ELR (cell line): ENCODE measurements at regions not wholly inside any gene's neighbourhood (a gene's known extent, or its start where the extent isn't known, plus 50 kb on each side); places are given as distances from the start of the nearest gene placed in this dataset.
"Not testable (repeated sequence)": the region's sequence is repeated elsewhere in the genome, so short reads cannot be mapped to it uniquely, and the experiment has no call there.

Experiments used
- DNase-seq: peaks from one replicate; pipeline ENCODE4 v3.0.0-alpha.2; 2015; ENCODE audit warnings: low read depth

GRCh38 chr10:57168611-57169240 is 807.7 kb upstream of the ZWINT start:
- no peak for DNase-seq

- no peak for DNase-seq
These were observed 804.6 kb upstream of the ZWINT start for GRCh38 chr10:57165671-57166070.

- DNase-seq = no peak
These were observed 801.2 kb upstream of the ZWINT start for GRCh38 chr10:57162231-57162630.

- no peak for DNase-seq
These were observed 800.1 kb upstream of the ZWINT start for GRCh38 chr10:57161157-57161556.

- DNase-seq = no peak
These were observed 784.5 kb upstream of the ZWINT start for GRCh38 chr10:57145548-57145947.

- no peak for DNase-seq
These were observed 782.0 kb upstream of the ZWINT start for GRCh38 chr10:57142925-57143576.

GRCh38 chr10:57141708-57142107 is 780.6 kb upstream of the ZWINT start:
- no peak for DNase-seq

GRCh38 chr10:57119684-57120083 is 758.6 kb upstream of the ZWINT start:
- no peak for DNase-seq

- DNase-seq = no peak
These were observed 752.5 kb upstream of the ZWINT start for GRCh38 chr10:57113545-57113944.

GRCh38 chr10:57102236-57102635 is 741.2 kb upstream of the ZWINT start:
- DNase-seq = no peak

- no peak for DNase-seq
These were observed 737.1 kb upstream of the ZWINT start for GRCh38 chr10:57098146-57098545.

GRCh38 chr10:57096044-57096443 is 735.0 kb upstream of the ZWINT start:
- DNase-seq = no peak

GRCh38 chr10:57094965-57095364 is 733.9 kb upstream of the ZWINT start:
- no peak for DNase-seq

GRCh38 chr10:57094083-57094482 is 733.0 kb upstream of the ZWINT start:
- no peak for DNase-seq

- DNase-seq = no peak
These were observed 692.5 kb upstream of the ZWINT start for GRCh38 chr10:57053530-57053929.

- DNase-seq = no peak
These were observed 688.0 kb upstream of the ZWINT start for GRCh38 chr10:57049096-57049495.

- DNase-seq = no peak
These were observed 677.5 kb upstream of the ZWINT start for GRCh38 chr10:57038531-57038930.

- no peak for DNase-seq
These were observed 674.3 kb upstream of the ZWINT start for GRCh38 chr10:57035310-57035709.

GRCh38 chr10:57032301-57032700 is 671.2 kb upstream of the ZWINT start:
- DNase-seq = not testable (repeated sequence)

GRCh38 chr10:57031346-57031745 is 670.3 kb upstream of the ZWINT start:
- DNase-seq = no peak

- no peak for DNase-seq
These were observed 665.2 kb upstream of the ZWINT start for GRCh38 chr10:57026307-57026706.

- no peak for DNase-seq
These were observed 662.6 kb upstream of the ZWINT start for GRCh38 chr10:57023626-57024025.

- no peak for DNase-seq
These were observed 657.4 kb upstream of the ZWINT start for GRCh38 chr10:57018452-57018851.
